NAMALWA (cell line): ENCODE measurements at regions not wholly inside any gene's neighbourhood (a gene's known extent, or its start where the extent isn't known, plus 50 kb on each side); places are given as distances from the start of the nearest gene placed in this dataset.
"Not testable (repeated sequence)": the region's sequence is repeated elsewhere in the genome, so short reads cannot be mapped to it uniquely, and the experiment has no call there.

ENCODE experiments used
- DNase-seq: peaks from one replicate; pipeline ENCODE4 v3.0.0-alpha.2; 2015; ENCODE audit warnings: low spot score

GRCh38 chr5:152608458-152608857 is 203.4 kb upstream of the NMUR2 start:
- no peak for DNase-seq

GRCh38 chr5:152619756-152620155 is 214.7 kb upstream of the NMUR2 start:
- no peak for DNase-seq

GRCh38 chr5:152622628-152623027 is 217.5 kb upstream of the NMUR2 start:
- no peak for DNase-seq

- DNase-seq, result no peak
Observed at GRCh38 chr5:152623951-152624350, 218.9 kb upstream of the NMUR2 start.

- no peak for DNase-seq
Observed at GRCh38 chr5:152625696-152626095, 220.6 kb upstream of the NMUR2 start.

GRCh38 chr5:152631221-152631620 is 226.1 kb upstream of the NMUR2 start:
- DNase-seq, result no peak

- DNase-seq, result no peak
Observed at GRCh38 chr5:152632360-152632759, 227.3 kb upstream of the NMUR2 start.

GRCh38 chr5:152634586-152634985 is 229.5 kb upstream of the NMUR2 start:
- DNase-seq, result no peak

GRCh38 chr5:152638996-152639552 is 234.0 kb upstream of the NMUR2 start:
- no peak for DNase-seq

- no peak for DNase-seq
Observed at GRCh38 chr5:152641970-152642805, 237.1 kb upstream of the NMUR2 start.

GRCh38 chr5:152642880-152643279 is 237.8 kb upstream of the NMUR2 start:
- DNase-seq, result no peak

- DNase-seq, result no peak
Observed at GRCh38 chr5:152644029-152644728, 239.1 kb upstream of the NMUR2 start.

- no peak for DNase-seq
Observed at GRCh38 chr5:152649609-152650008, 244.5 kb upstream of the NMUR2 start.

GRCh38 chr5:152650413-152650812 is 245.3 kb upstream of the NMUR2 start:
- DNase-seq, result no peak

GRCh38 chr5:152659470-152659869 is 254.4 kb upstream of the NMUR2 start:
- DNase-seq, result not testable (repeated sequence)

GRCh38 chr5:152673601-152674000 is 268.5 kb upstream of the NMUR2 start:
- no peak for DNase-seq

GRCh38 chr5:152674403-152674802 is 269.3 kb upstream of the NMUR2 start:
- no peak for DNase-seq

- no peak for DNase-seq
Observed at GRCh38 chr5:152676196-152676595, 271.1 kb upstream of the NMUR2 start.

- DNase-seq, result no peak
Observed at GRCh38 chr5:152683205-152683604, 278.1 kb upstream of the NMUR2 start.

GRCh38 chr5:152686931-152687330 is 281.9 kb upstream of the NMUR2 start:
- no peak for DNase-seq

- no peak for DNase-seq
Observed at GRCh38 chr5:152688561-152689249, 283.6 kb upstream of the NMUR2 start.

GRCh38 chr5:152689250-152689711 is 284.2 kb upstream of the NMUR2 start:
- no peak for DNase-seq
